DMS114 treated with DMSO at 0.1 percent for 48 hours (cell line): ENCODE measurements at regions not wholly inside any gene's neighbourhood (a gene's known extent, or its start where the extent isn't known, plus 50 kb on each side); places are given as distances from the start of the nearest gene placed in this dataset.
"Not testable (repeated sequence)": the region's sequence is repeated elsewhere in the genome, so short reads cannot be mapped to it uniquely, and the experiment has no call there.

Source experiments
- DNase-seq: peaks from one replicate; lab custom pipeline; 2025; ENCODE audit not compliant: unreplicated experiment; lab: John Stamatoyannopoulos, UW

DNA sequence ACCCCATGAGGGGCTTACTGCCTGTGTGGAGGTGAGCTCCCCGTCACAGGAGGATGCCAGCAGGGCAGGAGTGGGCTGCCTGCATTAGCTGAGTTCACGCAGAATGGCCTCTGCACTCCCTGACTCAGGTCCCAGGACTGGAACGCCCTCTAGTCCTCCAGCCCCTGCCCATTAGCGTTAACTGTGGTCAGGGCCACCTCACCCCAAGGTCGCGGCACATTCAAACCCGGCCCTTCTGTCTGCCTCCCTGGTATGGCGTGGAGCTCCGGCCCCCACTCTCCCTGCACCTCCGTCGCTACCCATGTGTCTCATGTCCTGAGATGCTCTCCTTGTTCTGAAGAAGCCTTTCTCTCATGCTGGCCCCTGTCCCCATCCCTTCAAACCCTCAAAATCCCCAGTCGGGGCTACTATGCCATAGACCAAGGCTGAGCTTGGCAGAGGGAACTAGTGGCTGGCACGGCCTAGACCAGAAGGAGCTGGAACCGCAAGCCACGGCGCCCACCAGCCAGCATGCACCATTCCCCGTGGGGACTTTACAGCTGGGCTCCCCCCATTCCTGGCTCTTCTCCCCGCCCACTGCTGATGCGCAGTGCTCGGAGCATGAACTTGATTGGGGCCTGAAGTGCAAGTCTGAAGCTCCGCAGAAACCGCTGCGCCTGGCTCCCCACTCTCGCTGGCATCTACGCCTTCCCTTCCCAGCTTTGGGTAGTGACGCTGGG lies 79.5 kb upstream of the RTL6 start:
- DNase-seq = no peak

DNA sequence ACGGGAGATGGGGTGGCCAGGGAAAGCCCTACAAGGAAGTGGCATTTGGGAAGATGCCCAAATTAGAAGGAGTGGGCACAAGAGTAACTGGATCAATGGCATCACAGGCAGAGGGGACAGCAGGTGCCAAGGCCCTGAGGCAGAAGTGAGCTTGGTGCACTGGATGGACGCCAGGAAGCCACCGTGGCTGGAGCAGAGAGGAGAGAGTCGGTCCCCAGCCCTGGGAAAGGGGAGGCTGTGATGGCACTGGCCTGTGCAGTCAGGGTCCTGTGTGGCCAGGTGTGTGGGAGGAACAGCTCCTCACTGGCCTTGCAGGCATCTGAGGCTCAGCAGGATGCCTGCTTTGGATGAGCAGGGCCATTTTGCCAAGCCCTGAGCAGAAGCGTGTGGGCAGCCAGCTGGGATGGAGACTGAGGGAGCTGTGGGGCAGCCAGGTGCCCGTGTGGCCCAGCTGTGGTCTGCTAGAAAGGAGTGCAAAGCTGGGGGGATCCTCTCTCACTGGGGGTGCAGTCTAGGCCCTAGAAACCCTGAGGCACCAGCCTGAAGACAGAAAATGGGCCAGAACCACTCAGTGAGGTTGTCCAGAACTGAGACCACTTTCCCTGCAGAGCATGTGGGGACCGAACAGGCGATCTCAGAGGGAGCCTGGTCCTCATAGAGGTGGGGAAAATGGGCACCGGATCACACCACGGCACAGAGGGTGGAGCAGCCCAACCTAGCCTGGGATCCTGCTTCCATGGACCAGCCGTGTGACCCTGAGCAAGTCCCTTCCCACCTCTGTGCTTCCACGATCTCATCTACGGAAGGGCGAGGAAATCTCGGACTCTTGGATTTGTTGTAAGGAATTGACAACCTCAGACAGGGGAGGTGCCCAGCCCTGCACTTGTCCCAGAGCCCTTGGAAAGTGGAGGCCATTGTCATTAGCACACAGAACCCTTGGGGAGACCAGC lies 78.6 kb upstream of the RTL6 start:
- no peak for DNase-seq

- no peak for DNase-seq
These were observed 77.6 kb upstream of the RTL6 start for GRCh38 chr22:44575381-44576268.

DNA sequence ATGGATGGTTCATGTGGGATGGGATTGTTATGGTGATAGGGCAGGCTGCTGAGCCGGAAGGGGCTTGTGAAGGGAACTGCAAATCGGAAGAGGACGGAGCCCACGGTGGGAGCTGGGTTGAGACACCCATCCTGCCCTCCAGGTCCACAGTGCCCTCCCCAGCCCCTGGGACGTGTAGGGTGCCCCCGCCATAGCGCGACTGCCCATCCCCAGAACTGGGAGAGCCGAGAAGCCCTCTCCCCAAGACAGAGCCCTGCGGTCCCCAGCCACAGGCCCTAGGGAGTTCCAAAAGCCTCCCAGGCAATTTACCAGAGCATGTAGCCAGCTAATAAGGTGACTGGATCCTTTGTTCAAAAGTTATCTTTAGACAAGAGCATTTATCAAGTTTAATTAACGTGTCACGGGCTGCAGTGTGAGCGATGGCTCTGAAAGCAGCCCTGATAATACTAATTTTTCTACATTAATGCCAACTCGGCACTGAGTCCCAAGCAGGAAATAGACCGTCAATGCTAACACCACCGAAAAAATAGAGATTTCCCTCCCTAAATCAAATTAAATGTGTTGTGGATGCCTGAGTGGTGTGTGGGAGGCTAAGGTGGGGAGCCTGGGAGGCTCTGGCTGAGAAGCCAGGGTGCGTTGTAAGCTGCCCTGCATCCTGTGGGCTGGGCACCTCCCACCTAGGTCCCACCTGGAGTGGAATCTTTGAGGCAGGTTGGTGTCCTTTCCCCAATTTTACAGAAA lies 76.8 kb upstream of the RTL6 start:
- DNase-seq = no peak

DNA sequence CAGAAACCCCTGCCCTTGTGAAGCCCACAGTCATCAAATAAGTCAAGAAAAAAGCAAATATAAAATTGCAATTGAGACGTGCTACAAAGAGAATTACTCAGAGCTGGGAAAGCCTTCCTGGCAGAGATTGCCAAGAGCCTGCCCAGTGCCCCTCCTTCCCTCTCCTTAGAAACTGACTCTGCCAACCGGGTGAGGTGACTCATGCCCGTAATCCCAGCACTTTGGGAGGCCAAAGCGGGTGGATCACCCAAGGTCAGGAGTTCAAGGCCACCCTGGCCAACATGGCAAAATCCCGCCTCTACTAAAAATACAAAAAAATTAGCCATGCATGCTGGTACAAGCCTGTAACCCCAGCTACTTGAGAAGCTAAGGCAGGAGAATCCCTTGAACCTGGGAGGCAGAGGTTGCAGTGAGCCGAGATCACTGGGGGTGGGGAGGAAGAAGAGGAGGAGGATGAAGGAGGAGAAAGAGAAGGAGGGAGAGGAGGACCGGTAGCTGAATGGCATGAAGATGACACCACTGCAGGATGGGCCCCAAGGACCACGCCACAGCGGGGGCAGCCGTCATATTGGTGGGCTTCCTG lies 76.1 kb upstream of the RTL6 start:
- DNase-seq = no peak

DNA sequence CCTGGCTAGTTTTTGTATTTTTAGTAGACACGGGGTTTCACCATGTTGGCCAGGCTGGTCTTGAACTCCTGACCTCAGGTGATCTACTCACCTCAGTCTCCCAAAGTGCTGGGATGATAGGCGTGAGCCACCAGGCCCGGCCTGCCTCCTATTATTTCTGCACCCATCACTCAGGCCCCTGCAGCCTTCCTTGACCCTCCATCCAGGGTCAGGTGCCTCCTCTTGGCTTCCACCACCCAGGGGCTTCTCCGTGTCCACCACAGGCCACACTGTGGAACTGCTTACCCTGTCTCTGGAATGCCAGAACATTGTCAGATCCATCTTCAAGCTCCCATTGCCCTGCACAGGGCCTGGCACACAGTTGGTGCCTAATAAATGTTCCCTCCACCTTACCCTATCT lies 75.4 kb upstream of the RTL6 start:
- DNase-seq = no peak

GRCh38 chr22:44572414-44573207 lies 74.6 kb upstream of the RTL6 start:
- DNase-seq = no peak

DNA sequence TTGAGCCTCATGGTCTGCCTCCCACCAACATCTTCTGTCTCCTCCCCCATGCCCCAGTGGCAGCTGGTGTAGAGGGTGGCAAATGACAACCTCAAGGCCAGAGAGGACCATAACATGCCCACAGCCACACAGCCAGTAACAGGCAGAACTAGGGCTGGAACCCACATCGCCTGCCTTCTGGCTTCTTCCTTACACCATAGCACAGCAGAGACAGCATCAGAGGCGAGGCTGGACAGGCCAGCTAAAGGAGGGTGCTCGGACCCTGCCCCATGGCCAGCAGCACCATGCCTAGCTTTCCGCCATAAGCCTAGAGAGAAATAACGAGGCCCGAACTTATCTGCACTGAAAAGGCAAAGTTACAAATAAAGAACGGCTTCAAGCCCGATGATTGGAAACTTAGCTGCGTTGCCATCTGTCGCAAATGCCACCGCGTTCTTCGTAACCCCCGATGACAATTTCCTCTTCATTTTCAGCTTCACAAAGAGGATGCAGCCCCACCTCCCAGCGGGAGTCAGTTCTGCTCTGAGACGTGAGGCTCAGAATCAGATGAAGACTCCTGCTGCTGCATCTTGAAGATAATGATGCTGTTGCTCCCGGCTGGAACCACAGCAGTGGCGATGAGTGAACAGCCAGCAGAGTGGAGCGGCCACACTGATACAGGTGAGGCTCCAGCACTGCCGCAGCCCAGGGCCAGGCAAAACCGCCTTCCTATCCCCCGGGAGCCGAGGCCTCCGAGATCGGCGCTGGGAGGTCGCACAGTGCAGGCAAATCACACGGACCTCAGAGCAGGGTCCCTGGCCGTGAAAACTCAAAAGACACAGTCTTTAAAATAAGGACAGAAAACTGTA lies 73.8 kb upstream of the RTL6 start:
- no peak for DNase-seq

GRCh38 chr22:44570476-44571445 lies 72.7 kb upstream of the RTL6 start:
- no peak for DNase-seq

DNA sequence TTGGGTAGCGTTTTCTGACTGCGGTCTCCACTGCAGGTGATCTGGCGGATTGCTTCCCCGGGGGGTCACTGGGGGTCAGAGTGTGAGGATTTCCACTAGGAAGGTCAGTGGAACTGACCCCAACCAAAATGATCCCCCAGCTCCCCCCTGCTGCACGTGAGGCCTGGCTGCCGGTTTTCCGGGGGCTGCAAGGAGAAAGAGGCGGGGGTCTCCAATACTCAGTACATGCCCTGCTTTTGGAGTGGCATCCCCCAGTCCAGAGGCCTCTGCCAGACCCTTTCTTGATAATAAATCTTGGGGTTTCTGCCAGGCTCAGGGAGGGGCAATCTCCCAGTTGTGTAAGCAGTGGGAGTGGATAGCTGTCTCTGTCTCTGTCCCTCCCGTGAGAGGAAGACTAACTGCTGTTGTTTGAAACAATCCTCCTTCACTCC lies 71.5 kb upstream of the RTL6 start:
- DNase-seq = no peak

GRCh38 chr22:44567846-44568493 lies 69.9 kb upstream of the RTL6 start:
- DNase-seq = no peak

GRCh38 chr22:44567378-44567841 lies 69.4 kb upstream of the RTL6 start:
- DNase-seq = not testable (repeated sequence)

GRCh38 chr22:44566911-44567310 lies 68.9 kb upstream of the RTL6 start:
- no peak for DNase-seq

DNA sequence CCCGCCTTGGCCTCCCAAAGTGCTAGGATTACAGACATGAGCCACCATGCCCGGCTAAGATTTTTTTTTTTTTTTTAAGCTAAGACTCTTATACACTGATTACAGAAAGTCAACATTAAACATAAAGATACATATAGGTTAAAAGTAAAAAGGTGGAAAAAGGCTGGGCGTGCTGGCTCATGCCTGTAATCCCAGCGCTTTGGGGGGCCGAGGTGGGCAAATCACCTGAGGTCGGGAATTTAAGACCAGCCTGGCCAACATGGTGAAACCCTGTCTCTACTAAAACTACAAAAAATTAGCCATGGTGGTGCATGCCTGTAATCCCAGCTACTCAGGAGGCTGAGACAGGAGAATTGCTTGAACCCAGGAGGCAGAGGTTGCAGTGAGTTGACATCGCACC lies 64.6 kb upstream of the RTL6 start:
- DNase-seq = not testable (repeated sequence)

DNA sequence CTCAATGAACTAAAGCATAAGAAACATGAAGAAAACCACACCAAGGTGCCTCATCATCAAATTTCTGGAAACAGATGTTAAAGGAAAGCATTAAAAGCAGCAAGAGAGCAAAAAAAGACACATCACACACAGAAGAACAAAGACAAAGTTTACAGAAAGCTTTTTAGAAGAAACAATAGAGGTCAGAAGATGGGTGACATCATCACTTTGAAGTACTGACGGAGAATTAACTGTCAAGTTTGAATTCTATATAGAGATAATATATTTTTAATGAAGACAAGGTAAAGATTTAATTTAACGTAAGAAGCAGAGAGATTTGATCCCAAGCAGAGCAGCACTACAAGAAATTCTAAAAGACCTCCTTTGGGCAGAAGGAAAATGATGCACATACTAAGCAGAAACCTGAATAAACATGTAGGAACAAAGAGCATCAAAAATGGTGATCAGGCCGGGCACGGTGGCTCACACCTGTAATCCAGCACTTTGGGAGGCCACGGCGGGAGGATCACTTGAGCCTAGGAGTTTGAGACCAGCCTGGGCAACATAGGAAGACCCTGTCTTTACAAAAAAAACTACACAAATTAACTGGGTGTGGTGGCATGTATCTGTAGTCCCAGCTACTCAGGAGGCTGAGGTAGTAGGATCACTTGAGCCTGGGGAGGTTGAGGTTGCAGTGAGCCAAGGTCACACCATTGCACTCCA lies 63.3 kb upstream of the RTL6 start:
- no peak for DNase-seq

DNA sequence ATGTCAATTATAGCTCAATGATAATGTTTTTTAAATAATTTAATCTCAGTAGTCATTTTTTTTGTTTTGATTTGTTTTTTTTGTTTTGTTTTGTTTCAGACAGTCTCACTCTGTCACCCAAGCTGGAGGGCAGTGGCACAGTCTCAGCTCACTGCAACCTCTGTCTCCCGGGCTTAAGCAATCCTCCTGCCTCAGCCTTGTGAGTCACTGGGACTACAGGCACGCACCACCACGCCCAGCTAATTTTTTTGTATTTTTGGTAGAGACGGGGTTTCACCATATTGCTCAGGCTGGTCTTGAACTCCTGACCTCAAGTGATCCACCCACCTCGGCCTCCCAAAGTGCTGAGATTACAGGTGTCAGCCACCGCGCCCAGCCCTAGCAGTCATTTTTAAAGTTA lies 60.6 kb upstream of the RTL6 start:
- DNase-seq = not testable (repeated sequence)
